NT2/D1 (cell line): ENCODE measurements at regions not wholly inside any gene's neighbourhood (a gene's known extent, or its start where the extent isn't known, plus 50 kb on each side); places are given as distances from the start of the nearest gene placed in this dataset.

ENCODE experiments used
- YY1 ChIP-seq: IDR thresholded peaks from 2 replicates; pipeline ENCODE4 v1.6.1; 2011; ENCODE audit not compliant: insufficient read length, insufficient read depth
- ZNF274 ChIP-seq: IDR thresholded peaks from 2 replicates; pipeline ENCODE4 v1.6.1; 2011; ENCODE audit warnings: mild to moderate bottlenecking, low read depth, low read length

DNA sequence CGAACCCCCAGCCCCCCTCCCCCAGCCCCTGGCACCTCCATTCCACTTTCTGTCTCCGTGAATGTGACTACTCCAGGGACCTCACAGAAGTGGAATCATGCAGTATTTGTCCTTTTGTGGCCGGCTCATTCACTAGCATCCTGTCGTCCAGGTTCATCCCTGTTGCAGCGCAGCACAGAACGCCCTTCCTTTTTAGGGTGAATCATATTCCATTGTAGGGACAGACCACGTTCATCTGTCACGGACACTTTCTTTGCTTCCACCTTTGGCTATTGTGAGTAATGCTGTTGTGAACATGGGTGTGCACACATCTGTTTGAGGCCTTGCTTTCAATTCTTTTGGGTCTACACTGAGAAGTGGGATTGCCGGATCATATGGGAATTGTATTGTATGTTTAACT, 148.9 kb upstream of the IQSEC1 start:
- TF ChIP-seq YY1 = no peak
- no peak for TF ChIP-seq ZNF274
